ENCODE measurements at regions not wholly inside any gene's neighbourhood (a gene's known extent, or its start where the extent isn't known, plus 50 kb on each side); places are given as distances from the start of the nearest gene placed in this dataset.

DNA sequence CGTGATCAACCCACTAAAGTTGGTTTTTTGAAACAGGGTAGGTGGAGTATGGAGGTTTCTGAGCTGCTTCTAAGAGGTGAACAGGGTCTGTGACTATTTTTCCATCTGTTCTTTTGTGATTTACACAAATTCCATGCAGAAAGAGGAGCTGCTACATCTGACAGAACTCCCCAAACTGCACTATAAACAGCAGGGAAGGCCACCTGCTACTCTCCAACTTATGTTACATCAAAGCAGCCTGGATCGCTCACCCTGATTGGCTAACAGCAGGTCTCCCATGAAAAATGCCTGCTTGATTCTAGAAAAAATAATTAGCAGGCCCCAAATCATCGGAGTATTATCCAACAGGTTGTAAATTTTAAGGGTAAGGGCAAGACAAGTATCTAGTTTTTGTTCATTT lies 282.9 kb upstream of the FLRT2 start:
- Histone ChIP-seq H3K9me1 (replicated peaks; ENCODE audit: control insufficient read depth, extremely low read depth, insufficient read depth, low read length) (no peaks in the 10 kb centered on the region), H4K20me1 (replicated peaks; ENCODE audit: control insufficient read depth, extremely low read depth, insufficient read depth, low read length) (no peaks in the 10 kb centered on the region), H3K9me3 (replicated peaks; ENCODE audit: control insufficient read depth, insufficient read depth, low read length) (no peaks in the 10 kb centered on the region), H3K27me3 (ENCODE audit: control insufficient read depth in 2 of 2, insufficient read depth in 2 of 2, low read length in 2 of 2) (no peaks in the 10 kb centered on the region), H3K4me3 (replicated peaks in 1 of 3; ENCODE audit: insufficient read depth in 1 of 3, low read depth in 1 of 3, low read length in 3 of 3) (no peak overlapping the region), H2AFZ (ENCODE audit: low read depth, low read length) (no peak overlapping the region), H3K27ac (ENCODE audit: insufficient read depth, low read depth, low read length) (no peak overlapping the region), H3K36me3 (ENCODE audit: control insufficient read depth in 2 of 2, extremely low read depth in 1 of 2, insufficient read depth in 2 of 2, low read length in 2 of 2) (no peaks in the 10 kb centered on the region), H3K79me2 (ENCODE audit: control insufficient read depth, insufficient read depth, low read length) (no peaks in the 10 kb centered on the region), H3K9ac (replicated peaks; ENCODE audit: extremely low read depth, insufficient read depth, low read length) (no peak overlapping the region), H3K4me2 (ENCODE audit: insufficient read depth, low read length) (no peak overlapping the region), H3K4me1 (ENCODE audit: control insufficient read depth, extremely low read depth, insufficient read depth, low read length) (peaks cover 16% of the 10 kb centered on the region)
- DNase-seq (ENCODE audit: low read depth, low spot score) (no peak), FAIRE-seq (no peak)
- intact Hi-C loops (cut with micrococcal nuclease) (no loop called here), dilution Hi-C loops (cut with MboI; ENCODE audit: extremely low pct_ligation_motif_present, low sequenced_read_pairs) (no loop called here)
- TF ChIP-seq CTCF (IDR thresholded peaks at IDR 0.05; ENCODE audit: extremely low read depth in 1 of 2, insufficient read depth in 1 of 2, low read depth in 1 of 2, low read length in 2 of 2) (no peak), POLR2AphosphoS5 (IDR thresholded peaks at IDR 0.05; ENCODE audit: insufficient read depth, low read depth, low read length) (no peak), EZH2 (IDR thresholded peaks at IDR 0.05; ENCODE audit: borderline replicate concordance, low read depth, low read length, severe bottlenecking) (no peak), GATA2 (IDR thresholded peaks at IDR 0.05; ENCODE audit: insufficient read depth, insufficient read length, low read depth, low read length) (no peak), MYC (IDR thresholded peaks at IDR 0.05; ENCODE audit: low read depth, low read length) (no peak), POLR2A (IDR thresholded peaks at IDR 0.05; ENCODE audit: low read depth, low read length) (no peak), JUN (IDR thresholded peaks at IDR 0.05; ENCODE audit: borderline replicate concordance, insufficient read depth, insufficient read length, low read depth) (no peak), FOS (IDR thresholded peaks at IDR 0.05; ENCODE audit: borderline replicate concordance, insufficient read depth, low read length) (no peak)
- TF ChIP-seq, protein P1, sequence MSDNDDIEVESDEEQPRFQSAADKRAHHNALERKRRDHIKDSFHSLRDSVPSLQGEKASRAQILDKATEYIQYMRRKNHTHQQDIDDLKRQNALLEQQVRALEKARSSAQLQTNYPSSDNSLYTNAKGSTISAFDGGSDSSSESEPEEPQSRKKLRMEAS (IDR thresholded peaks at IDR 0.05; ENCODE audit: insufficient read depth, insufficient read length) = no peak
- POLR2A ChIA-PET = no interaction called here
- CTCF ChIA-PET = no interaction called here
- no TSS peak for BruUV-seq (replicated peaks)
